ENCODE measurements at regions not wholly inside any gene's neighbourhood (a gene's known extent, or its start where the extent isn't known, plus 50 kb on each side); places are given as distances from the start of the nearest gene placed in this dataset.

- no peak for TF ChIP-seq CTCF (IDR thresholded peaks at IDR 0.05)
- no peak for TF ChIP-seq POLR2AphosphoS5 (IDR thresholded peaks at IDR 0.05; ENCODE audit: low read depth, low read length)
Observed at GRCh38 chr2:64250751-64251423, 106.7 kb upstream of the PELI1 start.

Data from SK-N-SH (cell line).